ENCODE measurements at regions not wholly inside any gene's neighbourhood (a gene's known extent, or its start where the extent isn't known, plus 50 kb on each side); places are given as distances from the start of the nearest gene placed in this dataset.

GRCh38 chr1:238745069-238745468, 641.3 kb upstream of the CHRM3 start:
- no peaks in the 10 kb centered on the region for H3K4me1 ChIP-seq
- H3K36me3 ChIP-seq = no peaks in the 10 kb centered on the region
- ATAC-seq (no peak), DNase-seq (no peak)
- H3K9me3 ChIP-seq = peaks cover 0 to 58% (median 4%) of the 10 kb centered on the region in 11 donors
- no peak for TF ChIP-seq CTCF (IDR thresholded peaks at IDR 0.05)
- H3K27ac ChIP-seq = no peak overlapping the region
- WGBS, 2 donors = 80 to 92% methylated on average over 13 of the region's 13 CpGs
- no peak overlapping the region for H3K4me3 ChIP-seq
- intact Hi-C loops (cut with DNase I) = no loop called here
- no peaks in the 10 kb centered on the region for H3K27me3 ChIP-seq

- Histone ChIP-seq H3K4me3 (no peak overlapping the region), H3K4me1 (no peaks in the 10 kb centered on the region), H3K27me3 (no peaks in the 10 kb centered on the region), H3K27ac (no peak overlapping the region), H3K36me3 (no peaks in the 10 kb centered on the region), H3K9me3 (peaks cover 0 to 7% (median 0%) of the 10 kb centered on the region in 11 donors)
- no peak for ATAC-seq
- 58 to 68% methylated on average over 2 of the region's 2 CpGs for WGBS, 2 donors
- no peak for DNase-seq
- no peak for TF ChIP-seq CTCF (IDR thresholded peaks at IDR 0.05)
- intact Hi-C loops (cut with DNase I) = no loop called here
These were observed 647.5 kb upstream of the CHRM3 start for GRCh38 chr1:238738892-238739291.

GRCh38 chr1:238727670-238728069, 658.7 kb upstream of the CHRM3 start:
- no peaks in the 10 kb centered on the region for H3K27me3 ChIP-seq
- no peak overlapping the region for H3K4me3 ChIP-seq
- no peak for TF ChIP-seq CTCF (IDR thresholded peaks at IDR 0.05)
- intact Hi-C loops (cut with DNase I) = no loop called here
- DNase-seq = no peak
- H3K36me3 ChIP-seq = no peaks in the 10 kb centered on the region
- no peaks in the 10 kb centered on the region for H3K4me1 ChIP-seq
- no peak overlapping the region for H3K27ac ChIP-seq
- ATAC-seq = no peak
- H3K9me3 ChIP-seq = peaks cover 0 to 5% (median 0%) of the 10 kb centered on the region in 11 donors

GRCh38 chr1:238722812-238723211, 663.6 kb upstream of the CHRM3 start:
- ATAC-seq = no peak
- WGBS, 2 donors = 69 to 72% methylated on average over 4 of the region's 4 CpGs
- H3K27me3 ChIP-seq = no peaks in the 10 kb centered on the region

More at GRCh38 chr1:238722812-238723211, 663.6 kb upstream of the CHRM3 start:
- intact Hi-C loops (cut with DNase I) = no loop called here
- Histone ChIP-seq H3K27ac (no peak overlapping the region), H3K9me3 (peaks cover 0 to 14% (median 0%) of the 10 kb centered on the region in 11 donors), H3K4me1 (no peaks in the 10 kb centered on the region), H3K36me3 (no peaks in the 10 kb centered on the region), H3K4me3 (no peak overlapping the region)
- no peak for DNase-seq
- TF ChIP-seq CTCF (IDR thresholded peaks at IDR 0.05) = no peak

Measured in heart right ventricle (tissue), 16 donors.